Inflammatory macrophage treated with lipopolysaccharide for 4 hours (primary cell): ENCODE measurements at regions not wholly inside any gene's neighbourhood (a gene's known extent, or its start where the extent isn't known, plus 50 kb on each side); places are given as distances from the start of the nearest gene placed in this dataset.
"Not testable (repeated sequence)": the region's sequence is repeated elsewhere in the genome, so short reads cannot be mapped to it uniquely, and the experiment has no call there.

Experiments used
- DNase-seq: peaks from one replicate; pipeline ENCODE4 v3.0.0-alpha.2; 2020

- DNase-seq, result not testable (repeated sequence)
Observed at GRCh38 chr16:88188171-88188895, 194.4 kb upstream of the ZNF469 start.

- peak; percentile 14 for DNase-seq
Observed at GRCh38 chr16:88190592-88191095, 192.1 kb upstream of the ZNF469 start.

- DNase-seq, result not testable (repeated sequence)
Observed at GRCh38 chr16:88191168-88191567, 191.6 kb upstream of the ZNF469 start.

GRCh38 chr16:88192601-88193000 is 190.2 kb upstream of the ZNF469 start:
- DNase-seq, result no peak

GRCh38 chr16:88193706-88194396 is 188.9 kb upstream of the ZNF469 start:
- DNase-seq, result peak; percentile 70

GRCh38 chr16:88194397-88195268 is 188.1 kb upstream of the ZNF469 start:
- DNase-seq, result peak; percentile 70

GRCh38 chr16:88195269-88195705 is 187.5 kb upstream of the ZNF469 start:
- DNase-seq, result no peak

- no peak for DNase-seq
Observed at GRCh38 chr16:88195911-88196465, 186.8 kb upstream of the ZNF469 start.

GRCh38 chr16:88196471-88197400 is 186.0 kb upstream of the ZNF469 start:
- no peak for DNase-seq

GRCh38 chr16:88197481-88198456 is 185.0 kb upstream of the ZNF469 start:
- no peak for DNase-seq

GRCh38 chr16:88198457-88199295 is 184.1 kb upstream of the ZNF469 start:
- DNase-seq, result not testable (repeated sequence)

GRCh38 chr16:88199296-88200153 is 183.2 kb upstream of the ZNF469 start:
- not testable (repeated sequence) for DNase-seq

GRCh38 chr16:88200154-88200895 is 182.4 kb upstream of the ZNF469 start:
- not testable (repeated sequence) for DNase-seq

GRCh38 chr16:88200896-88201185 is 181.9 kb upstream of the ZNF469 start:
- DNase-seq, result no peak

GRCh38 chr16:88201611-88202010 is 181.1 kb upstream of the ZNF469 start:
- DNase-seq, result not testable (repeated sequence)

- no peak for DNase-seq
Observed at GRCh38 chr16:88202207-88202745, 180.5 kb upstream of the ZNF469 start.

GRCh38 chr16:88202856-88203681 is 179.7 kb upstream of the ZNF469 start:
- not testable (repeated sequence) for DNase-seq
